Body of pancreas (tissue), 4 donors: ENCODE measurements at regions not wholly inside any gene's neighbourhood (a gene's known extent, or its start where the extent isn't known, plus 50 kb on each side); places are given as distances from the start of the nearest gene placed in this dataset.

Experiments used
- CTCF ChIP-seq, 7 experiments: fragments of 450-650 bp in 4 of 7; fragments of 200-600 bp in 3 of 7; sonication (generic) in 3 of 7; IDR thresholded peaks; one replicate each; pipeline ENCODE4 v1.5.1; 2016 to 2019; ENCODE audit warnings: antibody characterized with exemption in 7 of 7
- POLR2A ChIP-seq, 3 donors: fragments of 450-650 bp; IDR thresholded peaks; one replicate each; pipeline ENCODE4 v1.6.1; 2016; ENCODE audit warnings: antibody characterized with exemption in 3 of 3, mild to moderate bottlenecking in 2 of 3

- TF ChIP-seq CTCF (IDR thresholded peaks at IDR 0.05) (no peak), POLR2A (IDR thresholded peaks at IDR 0.05) (no peak)
These were observed 180.1 kb downstream of the TDRD15 start for GRCh38 chr2:21303876-21304275.
